Midbrain (tissue), 1 donor: ENCODE measurements at regions not wholly inside any gene's neighbourhood (a gene's known extent, or its start where the extent isn't known, plus 50 kb on each side); places are given as distances from the start of the nearest gene placed in this dataset.
"Not testable (repeated sequence)": the region's sequence is repeated elsewhere in the genome, so short reads cannot be mapped to it uniquely, and the experiment has no call there.

Source experiments
- DNase-seq: peaks from one replicate; lab custom pipeline; 2025; lab: John Stamatoyannopoulos, UW

- no peak for DNase-seq
These were observed 175.4 kb downstream of the SQOR start for GRCh38 chr15:45810201-45810600.

DNA sequence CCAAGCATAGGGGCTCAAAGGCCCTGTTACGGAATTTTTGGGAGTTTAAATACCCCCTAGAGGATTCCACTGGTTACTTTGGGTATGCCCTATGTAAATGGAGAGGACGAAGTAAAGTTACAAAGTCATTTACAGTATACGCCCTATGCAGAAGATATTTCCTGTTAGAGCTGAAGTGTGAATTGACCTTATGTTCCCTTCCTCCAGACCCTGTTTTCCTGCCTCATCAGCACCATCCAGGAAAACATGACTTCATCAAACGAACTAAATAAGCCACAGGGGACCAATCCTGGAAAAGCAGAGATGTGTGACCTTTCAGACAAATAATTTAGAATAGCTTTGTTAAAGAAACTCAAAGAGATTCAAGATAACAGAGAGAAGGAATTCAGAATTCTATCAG lies 177.4 kb downstream of the SQOR start:
- no peak for DNase-seq

DNA sequence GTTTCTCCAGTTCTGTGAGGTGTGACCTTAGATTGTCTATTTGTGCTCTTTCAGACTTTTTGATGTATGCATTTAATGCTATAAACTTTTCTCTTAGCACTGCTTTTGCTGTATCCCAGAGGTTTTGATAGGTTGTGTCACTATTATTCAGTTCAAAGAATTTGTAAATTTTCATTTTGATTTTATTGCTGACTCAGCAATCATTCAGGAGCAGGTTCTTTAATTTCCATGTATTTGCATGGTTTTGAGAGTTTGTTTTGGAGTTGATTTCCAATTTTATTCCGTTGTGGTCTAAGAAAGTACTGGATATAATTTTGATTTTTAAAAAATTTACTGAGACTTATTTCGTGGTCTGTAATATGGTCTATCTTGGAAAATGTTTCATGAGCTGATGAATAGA lies 182.7 kb downstream of the SQOR start:
- not testable (repeated sequence) for DNase-seq

DNA sequence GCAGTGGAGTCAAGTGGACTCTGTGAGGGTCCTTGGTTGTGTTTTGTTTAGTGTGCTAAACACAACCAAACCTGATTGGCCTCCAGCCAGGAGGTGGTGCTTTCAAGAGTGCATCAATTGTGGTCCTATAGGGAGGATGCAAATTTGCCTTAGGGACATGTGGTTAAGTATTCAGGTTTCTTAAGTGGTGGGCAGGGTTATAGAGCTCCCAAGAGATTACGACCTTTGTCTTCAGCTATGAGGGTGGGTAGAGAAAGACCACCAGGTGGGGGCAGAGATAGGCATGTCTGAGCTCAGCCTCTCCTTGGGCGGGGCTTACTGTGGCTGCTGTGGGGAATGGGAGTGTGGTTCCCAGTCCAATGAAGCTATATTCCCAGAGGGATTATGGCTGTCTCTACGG lies 186.6 kb downstream of the SQOR start:
- DNase-seq, result no peak

DNA sequence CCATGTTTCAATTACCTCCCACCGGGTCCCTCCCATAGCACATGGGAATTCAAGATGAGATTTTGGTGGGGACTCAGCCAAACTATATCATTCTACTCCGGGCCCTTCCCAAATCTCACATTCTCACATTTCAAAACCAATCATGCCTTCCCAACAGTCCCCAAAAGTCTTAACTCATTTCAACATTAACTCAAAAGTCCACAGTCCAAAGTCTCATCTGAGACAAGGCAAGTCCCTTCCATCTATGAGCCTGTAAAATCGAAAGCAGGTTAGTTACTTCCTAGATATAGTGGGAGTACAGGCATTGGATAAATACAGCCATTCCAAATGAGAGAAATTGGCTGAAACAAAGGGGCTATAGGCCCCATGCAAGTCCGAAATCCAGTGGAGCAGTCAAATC lies 188.1 kb downstream of the SQOR start:
- not testable (repeated sequence) for DNase-seq

DNA sequence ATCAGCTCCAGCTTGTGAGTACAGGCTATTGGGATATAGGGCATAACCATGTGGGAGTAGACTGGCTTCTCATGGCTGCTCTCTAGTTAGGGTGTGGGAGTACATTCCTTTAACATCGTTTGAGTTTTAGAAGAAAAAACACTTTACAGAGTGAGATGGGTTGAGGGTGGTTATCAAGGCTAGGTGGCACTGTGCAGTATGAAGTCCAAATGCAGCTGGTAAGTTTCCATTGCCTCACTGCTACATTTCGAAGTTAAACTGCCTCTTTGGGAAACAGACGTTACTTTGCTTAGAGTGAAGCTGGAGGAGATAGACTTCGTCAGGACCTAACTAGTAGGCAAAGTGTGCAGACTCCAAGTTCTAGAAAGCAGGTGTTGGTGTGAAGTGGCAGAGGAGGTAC lies 192.4 kb downstream of the SQOR start:
- no peak for DNase-seq

- DNase-seq, result no peak
These were observed 192.9 kb downstream of the SQOR start for GRCh38 chr15:45827766-45828165.

- DNase-seq, result no peak
These were observed 194.7 kb downstream of the SQOR start for GRCh38 chr15:45829336-45830153.

DNA sequence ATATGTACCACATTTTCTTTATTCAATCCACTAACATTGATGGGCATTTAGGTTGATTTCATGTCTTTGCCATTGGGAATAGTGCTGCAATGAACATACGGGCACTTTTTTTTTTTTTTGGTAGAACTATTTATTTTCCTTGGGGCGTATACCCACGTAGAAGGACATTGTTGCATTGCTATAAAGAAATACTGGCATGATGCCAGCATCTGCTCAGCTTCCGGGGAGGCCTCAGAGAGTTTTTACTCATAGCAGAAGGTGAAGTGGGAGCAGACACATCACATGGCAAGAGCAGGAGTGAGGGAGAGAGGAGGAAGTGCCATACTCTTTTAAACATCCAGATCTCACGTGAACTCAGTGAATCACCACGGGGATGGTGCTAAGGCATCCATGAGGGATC lies 197.0 kb downstream of the SQOR start:
- DNase-seq, result no peak

GRCh38 chr15:45834622-45835021 lies 199.8 kb downstream of the SQOR start:
- no peak for DNase-seq

DNA sequence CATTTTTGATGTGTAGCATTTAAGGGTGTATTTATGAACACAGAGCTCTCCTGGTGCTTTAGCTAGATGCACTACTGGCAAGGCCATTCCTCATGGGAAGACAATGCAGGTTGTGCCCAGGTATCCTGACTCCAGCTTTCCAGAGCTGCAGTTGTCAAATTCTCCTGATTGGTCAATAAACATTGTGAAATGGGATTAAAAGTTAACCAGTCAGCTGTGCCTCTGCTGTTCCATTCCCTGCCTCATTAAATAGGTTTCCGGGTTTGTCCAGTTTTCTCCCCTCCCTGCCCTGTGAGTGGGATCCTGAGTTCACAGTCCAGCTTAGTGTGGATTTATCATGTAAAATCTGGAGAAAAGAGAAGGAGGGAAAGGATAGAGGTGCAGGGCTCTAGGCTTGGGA lies 207.3 kb downstream of the SQOR start:
- no peak for DNase-seq

DNA sequence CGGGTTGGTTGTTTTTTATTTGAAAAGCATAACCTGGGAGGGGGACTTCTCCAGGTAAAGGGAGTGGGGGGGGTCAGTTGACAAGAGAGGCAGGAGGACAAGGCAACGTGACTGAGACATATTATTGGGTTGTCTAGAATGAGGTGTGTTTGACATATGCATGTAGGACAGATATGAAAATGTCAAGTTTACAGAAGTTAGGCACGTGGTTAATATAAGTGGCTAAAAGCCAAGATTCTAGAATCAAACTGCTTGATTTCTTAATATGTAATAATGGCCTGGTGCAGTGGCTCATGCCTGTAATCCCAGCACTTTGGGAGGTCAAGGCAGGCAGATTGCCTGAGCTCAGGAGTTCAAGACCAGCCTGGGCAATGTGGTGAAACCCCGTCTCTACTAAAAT lies 212.8 kb downstream of the SQOR start:
- no peak for DNase-seq

- no peak for DNase-seq
These were observed 214.3 kb downstream of the SQOR start for GRCh38 chr15:45849136-45849535.

- no peak for DNase-seq
These were observed 219.8 kb downstream of the SQOR start for GRCh38 chr15:45854455-45855202.

- DNase-seq, result no peak
These were observed 220.5 kb downstream of the SQOR start for GRCh38 chr15:45855210-45855906.

- DNase-seq, result no peak
These were observed 221.2 kb downstream of the SQOR start for GRCh38 chr15:45855907-45856579.

GRCh38 chr15:45857291-45857690 lies 222.5 kb downstream of the SQOR start:
- DNase-seq, result no peak

- no peak for DNase-seq
These were observed 223.7 kb downstream of the SQOR start for GRCh38 chr15:45858491-45858890.

- no peak for DNase-seq
These were observed 227.2 kb downstream of the SQOR start for GRCh38 chr15:45862034-45862433.

DNA sequence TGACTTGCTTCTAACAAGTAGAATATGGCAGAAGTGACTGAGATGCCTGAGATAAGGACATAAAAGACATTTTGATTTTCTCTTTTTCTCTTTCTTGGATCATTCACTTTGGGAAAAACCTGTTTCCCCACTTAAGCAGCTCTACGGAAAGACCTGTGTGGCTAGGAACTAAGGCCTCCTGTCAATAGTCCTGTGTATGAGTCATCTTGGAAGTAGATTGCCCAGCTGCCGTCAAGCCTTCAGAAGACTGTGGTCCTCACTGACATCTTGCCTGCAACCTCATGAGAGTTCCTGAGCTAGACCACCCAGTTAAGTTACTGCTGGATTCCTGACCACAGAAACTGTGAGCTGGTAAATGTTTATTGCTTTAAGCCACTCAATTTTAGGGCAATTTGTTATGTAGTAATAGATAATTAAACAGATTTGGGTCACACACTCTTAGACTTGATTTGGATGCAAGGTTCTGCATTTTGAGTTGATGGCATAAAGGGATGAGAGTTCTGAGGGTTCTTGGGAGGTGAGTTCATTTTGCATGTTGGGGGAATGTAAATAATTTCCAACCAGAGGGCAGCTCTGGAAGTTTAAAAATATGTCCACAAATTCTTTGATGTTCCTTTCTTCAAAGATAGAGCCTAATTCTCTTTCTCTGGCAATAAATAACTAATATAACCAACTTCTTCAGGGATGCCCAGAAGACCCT lies 229.2 kb downstream of the SQOR start:
- no peak for DNase-seq

- no peak for DNase-seq
These were observed 231.8 kb downstream of the SQOR start for GRCh38 chr15:45866616-45867015.

DNA sequence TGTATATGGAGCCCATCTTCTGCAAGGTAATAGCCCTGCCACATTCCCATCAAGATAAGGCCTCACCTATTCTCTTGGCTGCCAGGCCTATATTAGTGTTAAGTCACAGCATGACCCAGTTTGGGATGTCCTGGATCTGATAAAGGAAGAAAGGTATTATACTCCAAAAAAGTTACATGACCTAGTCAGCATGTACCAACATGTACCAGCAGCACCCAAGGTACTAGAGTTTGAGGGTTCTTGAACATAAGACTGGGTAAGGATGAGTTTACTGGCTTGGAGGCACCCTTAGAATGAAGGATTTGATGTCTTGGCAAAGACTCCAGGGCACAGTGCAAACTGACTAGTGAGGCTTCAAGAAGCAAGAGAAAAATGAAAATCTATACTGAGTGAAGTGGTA lies 232.5 kb downstream of the SQOR start:
- no peak for DNase-seq
